ENCODE measurements at regions not wholly inside any gene's neighbourhood (a gene's known extent, or its start where the extent isn't known, plus 50 kb on each side); places are given as distances from the start of the nearest gene placed in this dataset.
A peak's percentile ranks its signal among the peaks of the same experiment; 100 is the strongest.

- TF ChIP-seq CTCF (IDR thresholded peaks at IDR 0.05; ENCODE audit: low read depth, low read length) (no peak), POLR2A (IDR thresholded peaks at IDR 0.05; ENCODE audit: extremely low read depth, insufficient read length) (no peak), MYC (IDR thresholded peaks at IDR 0.05; ENCODE audit: low read depth, low read length) (no peak; the same call in 1 of the 2 replicates)
- TF ChIP-seq, protein P1, sequence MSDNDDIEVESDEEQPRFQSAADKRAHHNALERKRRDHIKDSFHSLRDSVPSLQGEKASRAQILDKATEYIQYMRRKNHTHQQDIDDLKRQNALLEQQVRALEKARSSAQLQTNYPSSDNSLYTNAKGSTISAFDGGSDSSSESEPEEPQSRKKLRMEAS (IDR thresholded peaks at IDR 0.05; ENCODE audit: low read depth, low read length): peak; percentile 41; the same call in 1 of the 2 replicates
Observed at GRCh38 chr9:92180669-92181181, 65.5 kb upstream of the SPTLC1 start.
